Parathyroid adenoma (tissue), 2 donors: ENCODE measurements at regions not wholly inside any gene's neighbourhood (a gene's known extent, or its start where the extent isn't known, plus 50 kb on each side); places are given as distances from the start of the nearest gene placed in this dataset.

ENCODE experiments used
- H2AFZ ChIP-seq: fragments of 300-600 bp; sonication (generic); one replicate; pipeline ENCODE4 v1.7.0; 2017; ENCODE audit warnings: antibody characterized with exemption, mild to moderate bottlenecking
- H3K27ac ChIP-seq: fragments of 300-600 bp; sonication (generic); one replicate; pipeline ENCODE4 v1.7.0; 2017
- H3K27me3 ChIP-seq: fragments of 300-600 bp; sonication (generic); one replicate; pipeline ENCODE4 v1.7.0; 2017; ENCODE audit warnings: low read length; ENCODE audit not compliant: control insufficient read depth, insufficient read depth
- H3K36me3 ChIP-seq: fragments of 300-600 bp; sonication (generic); one replicate; pipeline ENCODE4 v1.7.0; 2017; ENCODE audit warnings: low read length; ENCODE audit not compliant: control insufficient read depth, insufficient read depth
- H3K4me1 ChIP-seq: fragments of 300-600 bp; sonication (generic); one replicate; pipeline ENCODE4 v1.7.0; 2017; ENCODE audit warnings: control low read depth
- H3K4me2 ChIP-seq: fragments of 300-600 bp; sonication (generic); one replicate; pipeline ENCODE4 v1.7.0; 2017; ENCODE audit warnings: low read length
- H3K4me3 ChIP-seq: fragments of 300-600 bp; sonication (generic); one replicate; pipeline ENCODE4 v1.7.0; 2017; ENCODE audit warnings: low read depth, low read length
- H3K79me2 ChIP-seq: fragments of 300-600 bp; sonication (generic); one replicate; pipeline ENCODE4 v1.7.0; 2017; ENCODE audit warnings: control low read depth
- H3K9ac ChIP-seq: fragments of 300-600 bp; sonication (generic); one replicate; pipeline ENCODE4 v1.7.0; 2017; ENCODE audit warnings: mild to moderate bottlenecking
- H3K9me3 ChIP-seq: fragments of 300-600 bp; sonication (generic); one replicate; pipeline ENCODE4 v1.7.0; 2017; ENCODE audit warnings: low read length; ENCODE audit not compliant: control insufficient read depth
- TF ChIP-seq, protein P1 (sequence below): fragments of 300-600 bp; sonication (generic); IDR thresholded peaks from one replicate; pipeline ENCODE4 v1.7.0; 2017; ENCODE audit warnings: antibody characterized with exemption, mild to moderate bottlenecking
- donor health status: primary hyperparathyroidism.

DNA sequence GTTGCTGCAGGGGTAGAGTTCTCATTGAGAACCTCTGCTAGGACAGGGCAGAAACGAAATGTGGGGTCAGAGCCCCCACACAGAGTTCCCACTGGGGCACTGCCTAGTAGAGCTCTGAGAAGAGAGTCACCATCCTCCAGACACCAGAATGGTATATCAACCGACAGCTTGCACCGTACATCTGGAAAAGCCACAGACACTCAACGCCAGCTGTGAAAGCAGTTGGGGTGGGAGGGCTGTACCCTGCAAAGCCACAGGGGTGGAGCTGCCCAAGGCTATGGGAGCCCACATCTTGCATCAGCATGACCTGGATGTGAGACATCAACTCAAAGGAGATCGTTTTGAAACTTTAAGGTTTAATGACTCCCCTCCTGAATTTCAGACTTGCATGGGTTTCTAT is 284.0 kb upstream of the DEPDC1 start:
- Histone ChIP-seq H2AFZ (no peak overlapping the region), H3K79me2 (no peaks in the 10 kb centered on the region), H3K36me3 (no peaks in the 10 kb centered on the region), H3K27me3 (no peaks in the 10 kb centered on the region), H3K4me2 (no peak overlapping the region), H3K9me3 (no peaks in the 10 kb centered on the region), H3K9ac (no peak overlapping the region), H3K27ac (no peak overlapping the region), H3K4me3 (no peak overlapping the region), H3K4me1 (no peaks in the 10 kb centered on the region)
- TF ChIP-seq, protein P1, sequence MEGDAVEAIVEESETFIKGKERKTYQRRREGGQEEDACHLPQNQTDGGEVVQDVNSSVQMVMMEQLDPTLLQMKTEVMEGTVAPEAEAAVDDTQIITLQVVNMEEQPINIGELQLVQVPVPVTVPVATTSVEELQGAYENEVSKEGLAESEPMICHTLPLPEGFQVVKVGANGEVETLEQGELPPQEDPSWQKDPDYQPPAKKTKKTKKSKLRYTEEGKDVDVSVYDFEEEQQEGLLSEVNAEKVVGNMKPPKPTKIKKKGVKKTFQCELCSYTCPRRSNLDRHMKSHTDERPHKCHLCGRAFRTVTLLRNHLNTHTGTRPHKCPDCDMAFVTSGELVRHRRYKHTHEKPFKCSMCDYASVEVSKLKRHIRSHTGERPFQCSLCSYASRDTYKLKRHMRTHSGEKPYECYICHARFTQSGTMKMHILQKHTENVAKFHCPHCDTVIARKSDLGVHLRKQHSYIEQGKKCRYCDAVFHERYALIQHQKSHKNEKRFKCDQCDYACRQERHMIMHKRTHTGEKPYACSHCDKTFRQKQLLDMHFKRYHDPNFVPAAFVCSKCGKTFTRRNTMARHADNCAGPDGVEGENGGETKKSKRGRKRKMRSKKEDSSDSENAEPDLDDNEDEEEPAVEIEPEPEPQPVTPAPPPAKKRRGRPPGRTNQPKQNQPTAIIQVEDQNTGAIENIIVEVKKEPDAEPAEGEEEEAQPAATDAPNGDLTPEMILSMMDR: no peak

DNA sequence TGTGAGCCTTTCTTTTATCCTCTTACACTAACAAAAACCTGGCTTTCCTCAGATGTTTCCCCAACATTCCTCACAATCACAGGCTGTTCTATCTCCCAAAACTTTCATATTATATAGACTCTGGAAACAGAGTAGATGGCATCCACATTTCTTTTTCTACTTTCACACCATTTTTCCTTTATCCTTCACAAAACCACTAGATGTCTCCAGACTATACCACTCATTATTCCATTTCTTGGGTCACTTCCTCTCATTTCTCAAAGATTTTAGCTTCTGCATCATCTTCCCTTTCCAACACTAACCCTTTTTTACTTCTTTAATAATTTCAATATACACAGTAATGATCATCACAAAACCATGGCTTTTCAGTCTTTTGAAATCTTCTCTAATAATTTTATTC is 286.0 kb upstream of the DEPDC1 start:
- no peaks in the 10 kb centered on the region for H3K36me3 ChIP-seq
- H2AFZ ChIP-seq: no peak overlapping the region
- H3K9me3 ChIP-seq: no peaks in the 10 kb centered on the region
- H3K27ac ChIP-seq: no peak overlapping the region
- H3K27me3 ChIP-seq: no peaks in the 10 kb centered on the region
- H3K9ac ChIP-seq: no peak overlapping the region
- no peaks in the 10 kb centered on the region for H3K79me2 ChIP-seq
- H3K4me1 ChIP-seq: no peaks in the 10 kb centered on the region
- H3K4me2 ChIP-seq: no peak overlapping the region
- H3K4me3 ChIP-seq: no peak overlapping the region
- TF ChIP-seq, protein P1: no peak

DNA sequence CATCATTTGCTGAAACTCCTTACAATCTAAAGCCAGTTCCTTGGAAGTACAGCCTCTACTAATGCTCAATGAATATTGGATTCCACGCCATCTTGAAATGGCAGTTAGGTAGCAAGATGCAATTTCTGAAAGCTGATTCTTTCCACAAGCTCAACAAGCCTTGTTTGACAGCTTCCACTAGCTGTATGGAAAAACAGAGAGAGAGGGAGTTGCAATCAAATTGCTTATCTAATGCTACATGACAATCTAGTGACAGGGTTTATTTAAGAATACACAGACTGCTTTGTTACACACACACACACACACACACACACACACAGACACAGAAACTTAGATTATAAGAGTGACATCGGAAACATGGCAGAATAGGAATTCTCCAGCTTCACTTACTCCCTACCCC is 288.4 kb upstream of the DEPDC1 start:
- Histone ChIP-seq H3K79me2 (no peaks in the 10 kb centered on the region), H3K9me3 (no peaks in the 10 kb centered on the region), H3K9ac (no peak overlapping the region), H3K4me3 (no peak overlapping the region), H3K36me3 (no peaks in the 10 kb centered on the region), H3K27me3 (no peaks in the 10 kb centered on the region), H3K27ac (no peak overlapping the region), H3K4me2 (no peak overlapping the region), H2AFZ (no peak overlapping the region), H3K4me1 (no peaks in the 10 kb centered on the region)
- TF ChIP-seq, protein P1: no peak

DNA sequence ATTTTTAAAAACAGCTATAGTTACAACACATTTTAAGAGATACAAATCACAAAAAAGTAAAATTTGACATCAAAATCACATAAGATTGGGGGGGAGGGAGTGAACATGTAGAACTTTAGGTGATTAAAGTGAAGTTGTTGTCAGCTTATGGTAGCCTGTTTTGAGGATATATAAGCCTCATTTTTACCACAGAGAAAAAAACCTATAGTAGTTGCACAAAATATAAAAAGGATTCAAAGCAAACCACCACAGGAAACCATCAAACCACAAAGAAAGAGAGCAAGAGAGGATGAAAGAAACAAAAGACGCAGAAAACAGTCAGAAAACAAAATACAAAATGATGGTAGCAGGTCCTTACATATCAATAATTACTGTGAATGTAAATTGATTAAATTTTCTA is 291.9 kb upstream of the DEPDC1 start:
- TF ChIP-seq, protein P1: no peak
- H3K27me3 ChIP-seq: no peaks in the 10 kb centered on the region
- no peak overlapping the region for H2AFZ ChIP-seq
- no peak overlapping the region for H3K4me2 ChIP-seq
- no peaks in the 10 kb centered on the region for H3K36me3 ChIP-seq
- H3K4me3 ChIP-seq: no peak overlapping the region
- H3K9me3 ChIP-seq: no peaks in the 10 kb centered on the region
- no peaks in the 10 kb centered on the region for H3K4me1 ChIP-seq
- H3K9ac ChIP-seq: no peak overlapping the region
- no peaks in the 10 kb centered on the region for H3K79me2 ChIP-seq
- no peak overlapping the region for H3K27ac ChIP-seq

DNA sequence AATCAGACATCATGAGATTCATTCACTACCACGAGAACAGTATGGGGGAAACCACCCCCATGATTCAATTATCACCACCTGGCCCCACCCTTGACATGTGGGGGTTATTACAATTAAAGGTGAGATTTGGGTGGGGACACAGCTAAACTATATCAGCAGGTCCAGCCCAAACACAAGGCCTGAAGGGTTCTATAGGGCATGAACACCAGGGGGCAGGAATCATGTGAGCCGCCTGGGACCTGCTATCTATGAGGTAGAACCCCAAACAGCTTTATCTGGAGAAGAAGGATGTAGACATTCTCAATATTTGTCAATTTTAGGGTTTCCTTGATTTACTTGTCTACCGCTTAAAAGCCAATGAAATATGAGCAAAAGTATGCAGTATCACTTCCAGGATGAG is 294.9 kb upstream of the DEPDC1 start:
- no peaks in the 10 kb centered on the region for H3K79me2 ChIP-seq
- H2AFZ ChIP-seq: no peak overlapping the region
- H3K4me2 ChIP-seq: no peak overlapping the region
- H3K4me3 ChIP-seq: no peak overlapping the region
- no peak overlapping the region for H3K9ac ChIP-seq
- no peaks in the 10 kb centered on the region for H3K4me1 ChIP-seq
- TF ChIP-seq, protein P1: no peak
- H3K36me3 ChIP-seq: no peaks in the 10 kb centered on the region
- H3K27ac ChIP-seq: no peak overlapping the region
- H3K27me3 ChIP-seq: no peaks in the 10 kb centered on the region
- no peaks in the 10 kb centered on the region for H3K9me3 ChIP-seq
